HG03196 (cell line): ENCODE measurements at regions not wholly inside any gene's neighbourhood (a gene's known extent, or its start where the extent isn't known, plus 50 kb on each side); places are given as distances from the start of the nearest gene placed in this dataset.

Source experiments
- ATAC-seq: cut with Tn5 transposase; IDR thresholded peaks from one replicate; pipeline ENCODE4 v1.9.1; 2021; ENCODE audit not compliant: unreplicated experiment

DNA sequence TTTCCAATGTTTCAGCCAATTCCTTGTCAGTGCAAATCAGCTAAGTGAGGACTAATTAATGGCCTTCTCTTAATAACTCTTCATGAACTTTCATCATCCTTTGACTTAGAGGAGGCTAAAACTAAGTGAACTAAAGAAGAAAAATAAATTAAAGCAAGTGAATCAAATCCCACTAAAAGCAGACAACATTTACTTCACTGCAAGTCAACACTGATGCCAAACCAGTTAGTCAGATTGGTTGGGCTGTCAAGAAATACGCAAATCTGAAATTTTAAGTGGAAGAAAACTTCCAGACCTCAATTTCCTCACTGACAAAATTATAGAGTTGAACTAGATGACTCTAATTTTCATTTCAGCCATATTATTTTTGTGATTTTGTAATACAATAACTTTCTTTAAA lies 137.2 kb upstream of the PRLR start:
- ATAC-seq, result no peak

DNA sequence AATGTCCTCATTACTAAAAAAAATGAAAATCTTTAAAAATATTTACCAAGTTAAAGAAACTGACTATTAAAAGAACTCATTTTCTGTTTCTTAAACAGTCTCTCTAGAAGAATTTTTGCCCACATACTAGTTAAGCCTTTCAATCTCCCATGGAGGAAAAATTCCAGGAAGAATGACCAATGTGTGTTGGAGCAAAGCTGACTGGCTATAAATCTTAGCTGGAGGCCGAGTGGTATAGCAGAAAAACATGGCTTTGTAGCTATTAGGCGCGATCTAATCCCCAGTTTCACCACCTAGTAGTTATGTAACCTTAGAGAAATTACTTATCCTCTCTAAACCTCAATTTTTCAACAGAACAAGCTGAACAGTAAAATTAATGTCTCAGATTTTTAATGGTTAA lies 135.5 kb upstream of the PRLR start:
- ATAC-seq, result no peak

DNA sequence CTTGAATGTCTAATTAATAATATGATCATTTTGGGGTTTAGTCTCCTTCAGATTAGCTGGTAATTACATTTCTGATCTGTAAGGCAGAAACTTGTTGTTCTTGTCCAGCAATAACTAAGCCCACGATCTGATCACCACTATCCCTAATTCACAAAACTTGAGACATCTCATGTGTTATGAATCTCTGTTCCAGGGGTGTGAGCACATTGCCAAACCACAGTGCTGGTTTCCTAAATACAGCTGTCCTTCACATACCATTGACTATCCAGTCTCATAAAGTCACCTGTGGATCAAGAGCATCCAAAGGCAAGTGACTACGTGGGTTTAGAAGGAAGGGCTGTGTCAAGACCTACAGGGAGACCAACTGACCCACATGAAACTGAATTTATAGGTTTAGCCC lies 134.1 kb upstream of the PRLR start:
- ATAC-seq, result no peak

DNA sequence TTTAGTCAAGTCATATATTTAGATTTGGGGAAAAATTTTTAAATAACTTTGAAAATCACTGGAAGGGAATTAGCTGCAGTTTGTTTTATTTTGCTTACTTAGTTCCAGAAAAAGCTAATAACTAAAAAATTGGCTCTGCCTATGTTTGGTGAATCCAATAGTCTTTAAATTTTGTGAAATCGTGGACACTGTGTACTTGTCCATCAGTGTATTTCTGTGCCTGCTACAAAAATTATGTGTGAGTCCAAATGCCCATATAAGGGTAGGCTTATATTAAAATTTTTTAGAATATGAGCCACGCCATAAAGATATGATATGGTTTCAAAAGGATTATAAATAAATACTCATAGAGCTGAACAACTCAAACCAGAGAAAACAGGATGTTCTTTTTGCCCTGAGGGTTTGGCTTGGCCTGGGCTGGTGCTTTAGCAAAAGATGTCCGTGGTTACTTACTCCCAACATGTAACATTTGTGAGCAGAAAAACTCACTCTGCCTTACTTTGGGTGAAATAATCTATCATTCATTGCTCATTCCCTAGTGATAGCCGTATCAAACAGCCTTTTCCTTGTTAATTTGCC lies 133.2 kb upstream of the PRLR start:
- no peak for ATAC-seq

DNA sequence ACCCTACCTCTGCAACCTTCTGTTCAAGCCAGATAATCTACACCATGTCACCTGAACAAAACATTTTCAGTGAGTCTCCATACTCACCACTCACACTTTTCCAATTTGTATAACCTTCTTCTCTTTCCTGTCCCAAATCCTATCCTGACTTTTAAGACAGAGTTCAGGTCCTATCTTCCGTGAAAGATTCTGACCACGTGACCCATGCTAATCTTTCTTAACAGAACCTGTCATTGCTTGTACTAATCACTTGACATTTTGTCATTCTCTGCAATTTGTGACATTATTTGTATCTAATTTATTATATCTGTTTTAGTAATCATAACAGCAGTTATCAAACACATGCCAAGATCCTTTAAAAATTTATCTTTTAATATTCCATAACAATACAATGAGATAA lies 132.5 kb upstream of the PRLR start:
- ATAC-seq, result no peak

DNA sequence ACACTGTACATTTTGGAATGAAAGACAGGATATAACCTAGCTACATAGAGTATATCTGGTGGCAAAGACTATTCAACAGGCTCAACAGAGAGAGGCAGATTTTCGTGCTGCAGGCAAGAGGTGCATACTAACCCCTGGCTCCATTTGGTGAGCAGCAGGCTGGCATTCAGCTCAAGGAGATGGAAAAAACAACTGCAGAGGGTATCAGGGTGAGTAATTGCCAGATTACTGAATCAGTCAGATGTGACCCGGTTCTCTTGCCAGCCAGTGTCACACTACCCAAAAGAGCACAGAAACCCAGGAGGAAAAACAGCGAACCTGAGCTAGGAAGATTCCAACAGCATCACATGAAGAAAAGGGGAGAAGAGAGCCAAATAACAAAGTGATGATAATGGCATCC lies 130.4 kb upstream of the PRLR start:
- no peak for ATAC-seq

DNA sequence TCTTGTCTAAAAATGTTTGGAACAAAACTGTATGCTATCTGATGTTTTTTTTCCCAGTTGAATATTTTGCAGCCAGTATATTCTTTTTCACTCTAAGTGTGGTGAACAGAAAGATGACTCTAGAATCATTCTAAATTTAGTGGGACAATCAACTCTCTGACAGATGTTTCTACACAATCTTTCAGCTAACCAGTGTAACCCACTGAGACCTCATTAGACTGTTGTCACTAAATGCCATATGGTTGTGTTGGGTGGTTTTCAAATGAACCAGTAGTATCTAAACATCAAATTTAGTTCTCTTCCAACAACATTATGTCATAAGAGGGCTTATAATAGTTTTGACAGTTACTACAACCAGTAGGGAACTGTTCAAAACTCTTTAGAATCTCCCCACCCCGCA lies 129.6 kb upstream of the PRLR start:
- ATAC-seq, result no peak

DNA sequence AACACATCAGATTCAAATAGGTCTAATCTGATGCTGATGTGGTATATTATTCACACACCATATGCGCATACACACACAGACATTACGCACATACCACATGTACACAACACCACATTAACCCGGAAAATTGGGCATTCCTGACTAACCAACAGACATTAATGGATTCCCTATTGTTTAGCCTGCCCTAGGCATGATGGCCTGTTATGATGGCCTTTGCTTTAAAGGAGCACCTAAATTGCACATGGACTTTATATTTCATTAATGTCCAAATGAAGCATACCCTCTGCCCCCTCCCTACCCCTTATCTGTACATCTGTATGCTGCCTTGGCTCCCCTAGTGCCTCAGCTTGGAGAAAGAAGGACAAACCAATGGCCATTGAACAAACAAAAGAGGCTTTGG lies 127.7 kb upstream of the PRLR start:
- ATAC-seq, result no peak

DNA sequence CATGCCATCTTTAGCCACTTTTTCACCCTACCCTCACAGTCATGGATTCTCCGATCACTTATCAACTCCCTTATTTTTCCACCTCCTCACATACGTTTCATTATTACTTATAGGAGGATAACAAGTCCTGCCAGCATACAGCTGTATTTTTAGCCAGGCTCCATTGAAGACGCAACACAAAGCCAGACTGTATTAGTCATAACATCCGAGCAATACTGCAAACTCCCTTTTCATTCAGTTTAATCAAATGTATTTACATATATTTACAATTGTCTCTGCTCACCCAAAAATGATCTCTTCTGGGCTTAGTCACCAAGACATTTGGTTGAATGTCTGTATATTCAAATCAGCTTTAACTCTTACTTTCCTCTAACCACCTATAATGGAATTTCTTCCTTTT lies 126.4 kb upstream of the PRLR start:
- ATAC-seq, result no peak

DNA sequence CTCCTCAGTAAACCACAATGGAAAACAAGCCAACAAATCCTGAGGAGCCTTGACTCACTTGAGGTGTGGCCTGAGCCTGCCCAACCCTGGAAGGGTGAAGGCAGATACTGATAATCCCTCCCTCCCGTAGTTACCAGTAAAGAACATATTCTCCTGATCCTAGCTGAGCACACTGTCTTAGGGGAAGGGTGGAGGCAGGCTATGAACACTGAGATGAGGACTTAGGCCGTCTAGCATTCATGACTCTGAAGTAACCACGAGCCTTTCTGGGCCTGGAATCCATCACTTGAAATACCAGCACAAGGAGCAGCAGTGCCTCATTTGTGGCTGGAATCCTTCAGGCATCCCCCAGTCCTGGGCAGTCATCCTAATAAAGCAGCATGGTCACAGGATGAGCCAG lies 124.5 kb upstream of the PRLR start:
- ATAC-seq, result no peak

DNA sequence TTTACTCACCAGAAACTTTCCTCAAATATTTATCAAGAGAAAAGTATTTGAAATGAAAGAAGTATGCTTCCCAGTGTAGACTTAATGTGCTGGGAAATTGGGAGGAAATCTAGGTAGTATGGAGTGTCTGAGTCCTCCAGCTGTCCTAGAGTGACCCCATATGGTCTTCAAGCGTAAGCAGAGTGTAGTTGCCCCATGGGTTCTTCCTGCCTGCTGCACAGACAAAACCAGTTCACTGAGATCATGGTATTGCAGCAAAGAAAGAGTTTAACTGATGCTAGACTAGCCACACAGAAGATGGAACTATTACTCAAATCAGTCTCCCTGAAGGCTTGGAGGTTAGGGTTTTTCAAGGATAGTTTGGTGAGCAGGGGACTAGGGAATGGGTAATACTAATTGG lies 114.9 kb upstream of the PRLR start:
- ATAC-seq, result no peak

DNA sequence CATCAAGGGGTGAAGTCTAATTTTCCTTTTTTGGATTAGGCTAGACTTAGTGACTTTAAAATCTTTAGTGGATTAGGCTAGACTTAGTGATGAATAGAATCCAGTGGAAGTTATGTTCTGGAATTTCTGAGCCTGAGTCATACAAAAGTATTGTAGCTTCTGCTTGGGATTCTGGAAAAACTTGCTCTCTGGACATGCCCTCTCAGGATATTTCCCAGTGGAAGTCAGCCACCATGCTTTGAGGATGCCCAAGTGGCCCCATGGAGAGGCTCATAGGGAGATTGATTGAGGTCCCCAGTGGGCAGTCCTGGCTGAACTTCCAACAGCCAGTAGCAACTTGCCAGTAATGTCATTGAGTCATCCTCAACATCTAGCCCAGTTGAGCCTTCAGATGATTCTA lies 112.4 kb upstream of the PRLR start:
- ATAC-seq, result no peak

DNA sequence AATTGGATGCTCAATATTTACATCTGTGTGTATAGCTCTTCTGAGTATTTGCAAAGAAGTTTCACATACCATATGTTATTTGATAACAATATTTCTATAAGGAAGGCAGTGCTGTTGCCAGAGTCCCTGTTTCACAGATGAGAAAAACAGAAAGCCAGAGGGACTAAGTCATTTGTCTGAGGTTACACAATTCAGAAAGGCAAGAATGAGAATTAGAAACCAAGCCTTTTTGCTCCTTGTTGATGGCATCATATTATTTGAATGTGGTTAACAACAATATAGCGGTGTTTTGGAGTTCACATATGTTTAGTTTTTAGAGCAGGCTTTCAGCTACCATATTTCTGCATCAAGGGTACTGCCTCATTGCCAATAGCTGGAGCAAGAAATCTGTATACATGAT lies 110.9 kb upstream of the PRLR start:
- ATAC-seq, result no peak

DNA sequence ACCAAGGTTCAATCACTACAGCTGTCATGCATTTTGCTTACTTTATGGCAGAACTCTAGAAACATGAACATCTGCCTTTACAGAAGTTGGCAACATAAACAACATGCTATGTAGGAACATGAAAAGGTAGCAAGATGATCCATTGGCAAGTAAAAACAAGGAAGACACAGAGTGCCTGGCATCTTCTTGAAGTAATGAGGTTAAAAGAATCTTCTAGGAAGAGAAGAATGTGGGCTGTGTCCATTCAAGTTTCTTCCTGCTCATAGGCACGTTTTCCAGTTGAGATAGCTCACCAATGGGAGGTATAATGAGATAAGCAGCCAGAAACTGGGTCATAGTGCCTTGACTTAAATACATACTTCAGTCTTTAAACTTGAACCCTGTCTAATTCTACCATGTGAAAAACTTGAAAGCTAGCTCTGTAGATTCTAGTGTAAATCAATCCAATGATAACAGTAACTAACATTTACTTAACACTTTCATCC lies 109.4 kb upstream of the PRLR start:
- ATAC-seq, result no peak

DNA sequence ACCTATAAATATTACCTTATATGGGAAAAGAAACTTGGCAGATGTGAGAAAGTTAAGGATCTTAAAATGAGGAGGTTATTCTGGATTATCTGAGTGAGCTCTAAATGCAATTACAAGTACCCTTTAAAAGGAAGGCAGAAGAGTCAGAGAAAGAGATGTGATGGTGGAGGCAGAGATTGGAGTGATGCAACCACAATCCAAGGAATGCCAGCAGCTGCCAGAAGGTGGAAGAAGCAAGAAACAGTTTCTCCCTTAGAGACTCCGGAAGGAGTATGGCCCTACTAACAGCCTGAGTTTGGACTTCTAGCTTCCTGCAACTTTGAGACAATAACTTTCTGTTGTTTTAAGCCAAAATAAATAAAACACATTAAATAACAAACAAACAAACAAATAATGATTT lies 108.7 kb upstream of the PRLR start:
- no peak for ATAC-seq

DNA sequence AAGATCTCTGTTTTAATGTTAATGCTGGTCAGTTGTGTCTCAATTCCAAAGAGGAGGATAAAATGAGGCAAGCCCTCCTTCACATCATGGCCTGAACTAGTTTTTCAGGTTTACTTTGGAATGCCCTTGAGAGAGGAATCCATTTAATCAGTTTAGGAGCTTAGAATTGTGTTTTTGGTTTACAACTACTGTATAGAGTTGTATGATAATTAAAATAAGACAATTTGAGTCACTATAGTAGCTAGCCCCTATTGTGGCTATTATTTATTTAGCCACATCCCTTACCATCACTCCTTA lies 107.8 kb upstream of the PRLR start:
- no peak for ATAC-seq

DNA sequence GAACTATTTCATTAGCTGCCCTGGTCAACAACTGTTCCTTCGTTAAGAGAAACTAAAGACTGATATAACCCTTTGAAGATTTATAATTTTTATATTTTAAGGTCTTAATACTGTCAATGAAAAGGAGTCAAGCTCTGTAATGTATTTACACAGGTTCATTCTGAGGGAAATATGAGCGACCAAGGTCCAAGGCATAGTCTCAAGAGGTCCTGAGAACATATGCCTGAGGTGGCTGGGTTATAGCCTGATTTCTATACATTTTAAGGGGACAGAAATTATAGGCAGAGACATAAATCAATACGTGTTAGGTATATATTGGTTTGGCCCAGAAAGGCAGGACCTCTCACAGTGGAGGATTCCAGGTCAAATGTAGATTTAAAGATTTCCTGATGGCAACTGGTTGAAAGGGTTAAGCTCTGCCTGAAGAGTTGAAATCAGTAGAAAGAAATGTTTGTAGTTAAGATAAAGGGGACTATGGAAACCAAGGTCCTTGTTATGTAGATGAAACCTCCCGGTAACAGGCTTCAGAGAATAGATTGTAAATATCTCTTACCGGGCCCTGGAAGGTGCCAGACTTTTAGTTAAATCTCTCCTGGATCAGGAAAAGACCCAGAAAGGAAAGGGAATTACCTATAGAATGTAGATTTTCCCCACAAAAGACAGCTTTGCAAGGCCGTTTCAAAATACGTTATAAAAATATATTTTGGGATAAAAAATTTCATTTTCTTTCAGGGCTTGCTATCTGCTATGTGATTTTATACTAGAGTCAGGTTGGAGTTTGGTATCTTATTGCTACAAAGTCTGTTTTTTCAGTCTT lies 107.3 kb upstream of the PRLR start:
- ATAC-seq, result no peak

DNA sequence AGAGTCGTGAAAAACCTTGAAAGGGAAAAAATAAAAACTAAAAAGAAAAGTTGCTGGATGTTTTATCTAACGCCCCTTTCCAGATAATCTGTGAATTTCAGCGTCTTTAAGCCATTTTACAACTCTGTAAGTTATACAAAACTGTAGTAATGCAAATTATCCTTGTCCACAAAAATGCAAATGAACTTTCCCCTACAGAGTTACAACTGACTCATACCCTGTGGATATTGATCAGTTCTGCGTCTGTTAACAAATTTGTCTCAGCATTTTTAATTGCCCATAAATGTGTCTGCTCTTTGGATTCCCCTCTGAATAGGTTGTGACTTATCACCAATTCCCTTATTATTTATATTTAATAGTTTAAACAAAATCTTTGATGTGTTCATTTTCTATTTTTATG lies 105.9 kb upstream of the PRLR start:
- ATAC-seq, result no peak

DNA sequence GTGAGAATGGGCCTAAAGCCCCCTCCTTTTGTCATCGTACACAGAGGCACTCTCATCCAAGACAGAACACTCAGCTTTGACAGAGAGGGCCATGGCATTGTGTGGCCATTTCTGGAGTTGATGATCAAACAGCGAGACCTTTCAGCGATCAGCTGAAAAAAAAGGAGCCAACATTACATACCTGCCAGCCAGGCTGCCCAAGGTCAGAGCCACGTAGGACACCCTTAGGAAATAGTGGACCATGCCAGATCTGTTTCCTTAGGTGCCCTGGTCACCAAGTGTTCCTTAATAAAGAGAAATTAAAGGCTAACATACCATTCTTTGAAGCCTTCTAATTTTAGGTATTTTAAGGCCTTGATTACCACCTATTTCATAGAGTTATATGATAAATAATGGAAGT lies 105.5 kb upstream of the PRLR start:
- ATAC-seq, result no peak

DNA sequence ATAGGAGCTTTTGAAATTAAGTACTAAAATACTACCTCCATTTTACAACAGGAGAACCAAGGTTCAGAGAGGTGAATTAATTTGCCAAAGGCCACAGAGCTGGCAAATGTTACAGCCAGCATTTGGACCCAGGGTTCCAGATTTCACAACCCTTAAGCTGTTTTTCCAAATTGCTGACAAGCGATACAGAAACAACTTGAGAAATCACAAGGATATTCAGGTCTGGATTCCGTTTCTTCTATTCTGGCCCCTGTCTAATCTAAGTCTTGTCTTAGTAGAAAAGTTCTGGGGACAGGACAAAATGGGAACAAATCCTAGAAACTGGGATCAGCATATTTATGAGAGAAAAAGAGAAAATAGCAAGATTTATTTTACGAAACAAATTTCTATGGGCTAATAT lies 103.1 kb upstream of the PRLR start:
- ATAC-seq, result no peak

DNA sequence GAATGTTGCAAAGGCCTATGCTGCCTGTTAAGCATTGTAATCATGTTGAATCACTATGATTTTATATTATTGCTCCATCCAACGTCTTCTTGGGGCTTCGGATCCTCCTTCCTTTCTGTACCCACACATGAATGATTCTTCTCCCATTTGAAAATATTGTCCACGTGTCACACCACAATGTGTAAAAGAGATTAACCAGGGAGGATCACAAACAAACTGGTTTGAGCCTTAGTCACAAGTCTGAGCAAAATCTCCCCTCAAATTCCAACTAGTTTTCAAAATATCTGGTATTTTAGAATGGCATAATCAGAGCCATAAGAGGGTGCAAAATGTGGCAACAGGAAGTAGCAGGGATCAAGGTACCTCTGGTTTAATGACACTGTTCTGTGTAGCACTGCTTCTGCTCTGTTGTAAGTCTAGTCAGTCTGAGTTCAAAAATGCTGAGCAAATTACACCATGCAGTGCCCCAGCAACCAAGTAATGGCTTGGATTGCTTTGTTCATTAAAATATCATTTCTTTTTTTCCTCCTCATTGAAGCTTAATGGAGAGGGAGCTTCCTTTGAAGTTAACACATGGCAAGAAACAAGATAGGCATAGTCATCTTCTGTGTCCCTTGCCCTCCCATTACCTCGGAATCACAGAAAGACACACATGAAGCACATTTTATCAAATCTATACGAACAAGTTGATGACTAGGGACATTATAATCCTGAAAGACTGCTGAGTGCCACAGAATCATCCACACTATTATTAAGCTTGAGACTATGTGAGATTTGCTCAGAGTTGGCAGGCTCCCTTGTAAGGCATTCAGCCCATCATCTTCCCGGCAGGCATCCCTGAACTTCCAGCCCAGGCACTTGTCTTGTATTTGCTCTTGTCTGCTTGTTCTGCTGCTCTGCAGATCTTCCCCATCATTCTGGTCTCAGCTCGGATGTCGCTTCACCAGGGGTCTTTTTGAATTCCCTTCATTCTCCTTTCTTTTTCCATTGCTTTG lies 102.0 kb upstream of the PRLR start:
- ATAC-seq, result no peak

DNA sequence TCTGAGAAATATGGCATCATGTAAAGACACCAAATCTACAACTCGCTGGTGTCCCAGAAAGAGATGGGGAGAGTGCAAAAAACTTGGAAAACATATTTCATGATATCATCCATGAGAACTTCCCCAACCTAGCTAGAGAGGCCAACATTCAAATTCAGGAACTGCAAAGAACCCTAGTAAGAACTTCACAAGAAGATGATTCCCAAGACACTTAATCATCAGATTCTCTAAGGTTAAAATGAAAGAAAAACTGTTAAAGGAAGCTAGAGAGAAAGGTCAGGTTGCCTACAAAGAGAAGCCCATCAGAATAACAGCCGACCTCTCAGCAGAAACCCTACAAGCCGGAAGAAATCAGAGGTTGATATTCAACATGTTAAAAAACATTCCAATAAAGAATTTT lies 95.5 kb upstream of the PRLR start:
- no peak for ATAC-seq
